ENCODE measurements at regions not wholly inside any gene's neighbourhood (a gene's known extent, or its start where the extent isn't known, plus 50 kb on each side); places are given as distances from the start of the nearest gene placed in this dataset.

- Histone ChIP-seq H4K20me1 (ENCODE audit: insufficient read depth) (no peaks in the 10 kb centered on the region), H3K9me3 (ENCODE audit: insufficient read depth, low read depth) (0 out of 2 replicates have a peak, but pooled peaks cover 6% of the 10 kb centered on the region), H3F3A (ENCODE audit: insufficient read depth, low read depth) (no peaks in the 10 kb centered on the region), H3K27me3 (ENCODE audit: insufficient read depth, low read depth) (no peaks in the 10 kb centered on the region), H2AFZ (no peak overlapping the region), H3K4me3 (no peak overlapping the region), H3K36me3 (ENCODE audit: low read depth) (no peaks in the 10 kb centered on the region), H3K4me2 (no peak overlapping the region), H3K9me2 (ENCODE audit: insufficient read depth) (no peaks in the 10 kb centered on the region), H3K27ac (no peak overlapping the region), H3K4me1 (replicated peaks; ENCODE audit: insufficient read depth) (no peaks in the 10 kb centered on the region), H3K79me2 (ENCODE audit: low read depth) (no peaks in the 10 kb centered on the region)
- ChIA-PET POLR2A (ENCODE audit: unreplicated experiment) (no interaction called here), CTCF (no interaction called here)
- intact Hi-C loops (cut with micrococcal nuclease; ENCODE audit: unreplicated experiment), result no loop called here
- no peak for DNase-seq
- TF ChIP-seq EZH2 (IDR thresholded peaks at IDR 0.05; ENCODE audit: low read depth) (no peak), CTCF (conservative IDR thresholded peaks at IDR 0.05) (no peak)
- BruUV-seq (replicated peaks), result no TSS peak
Measured at GRCh38 chr1:244288663-244289062, 163.0 kb downstream of the ADSS2 start.

- ChIA-PET CTCF (no interaction called here), POLR2A (ENCODE audit: unreplicated experiment) (no interaction called here)
- intact Hi-C loops (cut with micrococcal nuclease; ENCODE audit: unreplicated experiment), result no loop called here
- H3F3A ChIP-seq (ENCODE audit: insufficient read depth, low read depth), result no peaks in the 10 kb centered on the region; the same call in 1 of the 2 replicates
- H3K4me3 ChIP-seq, result no peak overlapping the region
- H3K79me2 ChIP-seq (ENCODE audit: low read depth), result no peaks in the 10 kb centered on the region
- TF ChIP-seq CTCF (conservative IDR thresholded peaks at IDR 0.05) (no peak), EZH2 (IDR thresholded peaks at IDR 0.05; ENCODE audit: low read depth) (no peak)
- no TSS peak for BruUV-seq (replicated peaks)
- H3K9me2 ChIP-seq (ENCODE audit: insufficient read depth), result no peaks in the 10 kb centered on the region
- no peak overlapping the region for H3K27ac ChIP-seq
- no peaks in the 10 kb centered on the region for H3K4me1 ChIP-seq (replicated peaks; ENCODE audit: insufficient read depth)
- no peaks in the 10 kb centered on the region for H3K27me3 ChIP-seq (ENCODE audit: insufficient read depth, low read depth)
- H3K9me3 ChIP-seq (ENCODE audit: insufficient read depth, low read depth), result 0 out of 2 replicates have a peak, but pooled peaks cover 6% of the 10 kb centered on the region
- H4K20me1 ChIP-seq (ENCODE audit: insufficient read depth), result no peaks in the 10 kb centered on the region
- DNase-seq, result no peak
- no peak overlapping the region for H2AFZ ChIP-seq
- H3K4me2 ChIP-seq, result no peak overlapping the region
- no peaks in the 10 kb centered on the region for H3K36me3 ChIP-seq (ENCODE audit: low read depth)
Measured at GRCh38 chr1:244289991-244290785, 161.5 kb downstream of the ADSS2 start.

GRCh38 chr1:244291236-244292201 is 160.2 kb downstream of the ADSS2 start:
- intact Hi-C loops (cut with micrococcal nuclease; ENCODE audit: unreplicated experiment), result no loop called here
- Histone ChIP-seq H3K4me1 (replicated peaks; ENCODE audit: insufficient read depth) (no peaks in the 10 kb centered on the region), H3K36me3 (ENCODE audit: low read depth) (no peaks in the 10 kb centered on the region), H3K4me3 (no peak overlapping the region), H4K20me1 (ENCODE audit: insufficient read depth) (no peaks in the 10 kb centered on the region), H3K4me2 (no peak overlapping the region), H3K79me2 (ENCODE audit: low read depth) (no peaks in the 10 kb centered on the region), H2AFZ (no peak overlapping the region), H3K9me2 (ENCODE audit: insufficient read depth) (no peaks in the 10 kb centered on the region), H3K9me3 (ENCODE audit: insufficient read depth, low read depth) (0 out of 2 replicates have a peak, but pooled peaks cover 6% of the 10 kb centered on the region), H3K27me3 (ENCODE audit: insufficient read depth, low read depth) (no peaks in the 10 kb centered on the region), H3F3A (ENCODE audit: insufficient read depth, low read depth) (no peaks in the 10 kb centered on the region; the same call in 1 of the 2 replicates), H3K27ac (no peak overlapping the region)
- TF ChIP-seq EZH2 (IDR thresholded peaks at IDR 0.05; ENCODE audit: low read depth) (no peak), CTCF (conservative IDR thresholded peaks at IDR 0.05) (no peak)
- BruUV-seq (replicated peaks), result no TSS peak
- DNase-seq, result no peak
- CTCF ChIA-PET, result no interaction called here
- POLR2A ChIA-PET (ENCODE audit: unreplicated experiment), result no interaction called here

Measured in PC-9 (cell line).